GM18508 (cell line): ENCODE measurements at regions not wholly inside any gene's neighbourhood (a gene's known extent, or its start where the extent isn't known, plus 50 kb on each side); places are given as distances from the start of the nearest gene placed in this dataset.
"Not testable (repeated sequence)": the region's sequence is repeated elsewhere in the genome, so short reads cannot be mapped to it uniquely, and the experiment has no call there.

ENCODE experiments used
- ATAC-seq: cut with Tn5 transposase; IDR thresholded peaks from one replicate; pipeline ENCODE4 v1.9.1; 2021; ENCODE audit warnings: moderate number of reproducible peaks; ENCODE audit not compliant: insufficient read depth, unreplicated experiment

GRCh38 chr3:160094562-160094961 is 105.9 kb downstream of the IL12A start:
- ATAC-seq: no peak

- no peak for ATAC-seq
Measured at GRCh38 chr3:160097478-160097877, 108.8 kb downstream of the IL12A start.

GRCh38 chr3:160098261-160098908 is 109.8 kb downstream of the IL12A start:
- ATAC-seq: no peak

GRCh38 chr3:160098926-160099626 is 110.4 kb downstream of the IL12A start:
- ATAC-seq: no peak

GRCh38 chr3:160099834-160100233 is 111.2 kb downstream of the IL12A start:
- no peak for ATAC-seq

GRCh38 chr3:160100610-160101009 is 112.0 kb downstream of the IL12A start:
- ATAC-seq: no peak

- ATAC-seq: not testable (repeated sequence)
Measured at GRCh38 chr3:160102001-160102400, 113.4 kb downstream of the IL12A start.

GRCh38 chr3:160103397-160103796 is 114.8 kb downstream of the IL12A start:
- ATAC-seq: no peak

- no peak for ATAC-seq
Measured at GRCh38 chr3:160105907-160106584, 117.4 kb downstream of the IL12A start.

- no peak for ATAC-seq
Measured at GRCh38 chr3:160106905-160107861, 118.0 kb upstream of the C3orf80 start.

GRCh38 chr3:160108362-160108761 is 116.9 kb upstream of the C3orf80 start:
- ATAC-seq: no peak

- ATAC-seq: no peak
Measured at GRCh38 chr3:160112481-160112880, 112.7 kb upstream of the C3orf80 start.

- ATAC-seq: no peak
Measured at GRCh38 chr3:160112996-160113395, 112.2 kb upstream of the C3orf80 start.

- ATAC-seq: no peak
Measured at GRCh38 chr3:160114355-160114995, 110.7 kb upstream of the C3orf80 start.

GRCh38 chr3:160115387-160115786 is 109.8 kb upstream of the C3orf80 start:
- ATAC-seq: no peak

- ATAC-seq: no peak
Measured at GRCh38 chr3:160124224-160124623, 101.0 kb upstream of the C3orf80 start.

GRCh38 chr3:160125258-160125657 is 100.0 kb upstream of the C3orf80 start:
- ATAC-seq: no peak

GRCh38 chr3:160126051-160126450 is 99.2 kb upstream of the C3orf80 start:
- ATAC-seq: no peak

- ATAC-seq: no peak
Measured at GRCh38 chr3:160126761-160127160, 98.5 kb upstream of the C3orf80 start.

- ATAC-seq: no peak
Measured at GRCh38 chr3:160127308-160127707, 97.9 kb upstream of the C3orf80 start.
